Colon (tissue), 2 donors: ENCODE measurements at regions not wholly inside any gene's neighbourhood (a gene's known extent, or its start where the extent isn't known, plus 50 kb on each side); places are given as distances from the start of the nearest gene placed in this dataset.
"Not testable (repeated sequence)": the region's sequence is repeated elsewhere in the genome, so short reads cannot be mapped to it uniquely, and the experiment has no call there.

Experiments used
- FAIRE-seq: peaks from 2 replicates; lab custom pipeline; 2012; peaks lifted over from hg19 to GRCh38; lab: Jason Lieb, UNC
- donor health status: control.
- donor health status: control.

- no peak for FAIRE-seq
Observed at GRCh38 chr3:80618295-80619256, 850.8 kb upstream of the ROBO1 start.

- no peak for FAIRE-seq
Observed at GRCh38 chr3:80612366-80612765, 844.6 kb upstream of the ROBO1 start.

- not testable (repeated sequence) for FAIRE-seq
Observed at GRCh38 chr3:80608072-80608471, 840.3 kb upstream of the ROBO1 start.

GRCh38 chr3:80606073-80606472 lies 838.3 kb upstream of the ROBO1 start:
- FAIRE-seq = no peak

GRCh38 chr3:80601479-80601878 lies 833.7 kb upstream of the ROBO1 start:
- FAIRE-seq = no peak

GRCh38 chr3:80592792-80593191 lies 825.0 kb upstream of the ROBO1 start:
- peak; percentile 21 for FAIRE-seq

- no peak for FAIRE-seq
Observed at GRCh38 chr3:80586338-80586737, 818.5 kb upstream of the ROBO1 start.

GRCh38 chr3:80580146-80580545 lies 812.3 kb upstream of the ROBO1 start:
- FAIRE-seq = no peak

- no peak for FAIRE-seq
Observed at GRCh38 chr3:80564391-80564790, 796.6 kb upstream of the ROBO1 start.

- no peak for FAIRE-seq
Observed at GRCh38 chr3:80559701-80560100, 791.9 kb upstream of the ROBO1 start.

- no peak for FAIRE-seq
Observed at GRCh38 chr3:80556763-80557162, 789.0 kb upstream of the ROBO1 start.

- FAIRE-seq = no peak
Observed at GRCh38 chr3:80554304-80554703, 786.5 kb upstream of the ROBO1 start.

- no peak for FAIRE-seq
Observed at GRCh38 chr3:80553211-80553610, 785.4 kb upstream of the ROBO1 start.

- no peak for FAIRE-seq
Observed at GRCh38 chr3:80550174-80550573, 782.4 kb upstream of the ROBO1 start.

GRCh38 chr3:80549173-80549572 lies 781.4 kb upstream of the ROBO1 start:
- no peak for FAIRE-seq

- no peak for FAIRE-seq
Observed at GRCh38 chr3:80543154-80543553, 775.4 kb upstream of the ROBO1 start.

- FAIRE-seq = no peak
Observed at GRCh38 chr3:80542456-80542855, 774.7 kb upstream of the ROBO1 start.

GRCh38 chr3:80537680-80538079 lies 769.9 kb upstream of the ROBO1 start:
- FAIRE-seq = no peak

GRCh38 chr3:80535286-80535685 lies 767.5 kb upstream of the ROBO1 start:
- no peak for FAIRE-seq

- FAIRE-seq = no peak
Observed at GRCh38 chr3:80533553-80533952, 765.8 kb upstream of the ROBO1 start.

- FAIRE-seq = no peak
Observed at GRCh38 chr3:80526153-80526552, 758.4 kb upstream of the ROBO1 start.

- no peak for FAIRE-seq
Observed at GRCh38 chr3:80521081-80521480, 753.3 kb upstream of the ROBO1 start.

- no peak for FAIRE-seq
Observed at GRCh38 chr3:80519436-80519835, 751.6 kb upstream of the ROBO1 start.

GRCh38 chr3:80496452-80496851 lies 728.7 kb upstream of the ROBO1 start:
- no peak for FAIRE-seq
